Astrocyte (in vitro differentiated cells and primary cell): ENCODE measurements at regions not wholly inside any gene's neighbourhood (a gene's known extent, or its start where the extent isn't known, plus 50 kb on each side); places are given as distances from the start of the nearest gene placed in this dataset.
A peak's percentile ranks its signal among the peaks of the same experiment; 100 is the strongest.

ENCODE experiments used
- DNase-seq: peaks from one replicate; pipeline ENCODE4 v3.0.0-alpha.2; 2010; ENCODE audit warnings: low read depth
- FAIRE-seq: peaks from 2 replicates; lab custom pipeline; 2011; peaks lifted over from hg19 to GRCh38; lab: Jason Lieb, UNC
- H2AFZ ChIP-seq: 2 replicates; pipeline ENCODE4 v1.6.0; 2012; ENCODE audit warnings: low read depth, low read length, inconsistent platforms
- H3K27ac ChIP-seq: 2 replicates; pipeline ENCODE4 v1.5.1; 2011; ENCODE audit warnings: low read depth, low read length, inconsistent platforms
- H3K27me3 ChIP-seq: 2 replicates; pipeline ENCODE4 v1.6.0; 2011; ENCODE audit warnings: low read length, inconsistent platforms; ENCODE audit not compliant: insufficient read depth
- H3K36me3 ChIP-seq: 2 replicates; pipeline ENCODE4 v1.5.1; 2011; ENCODE audit warnings: low read length, inconsistent platforms; ENCODE audit not compliant: insufficient read depth
- H3K4me1 ChIP-seq: 2 replicates; pipeline ENCODE4 v1.5.1; 2011; ENCODE audit warnings: low read length, inconsistent platforms; ENCODE audit not compliant: insufficient read depth
- H3K4me2 ChIP-seq: 2 replicates; pipeline ENCODE4 v1.6.0; 2012; ENCODE audit warnings: low read length, inconsistent platforms
- H3K4me3 ChIP-seq: 2 replicates; pipeline ENCODE4 v1.5.1; 2011; ENCODE audit warnings: low read depth, mild to moderate bottlenecking, low read length, inconsistent platforms; ENCODE audit not compliant: insufficient read depth
- H3K79me2 ChIP-seq: 2 replicates; pipeline ENCODE4 v1.6.0; 2012; ENCODE audit warnings: mild to moderate bottlenecking, low read length, inconsistent platforms; ENCODE audit not compliant: insufficient read depth
- H3K9ac ChIP-seq: 2 replicates; pipeline ENCODE4 v1.6.0; 2012; ENCODE audit warnings: mild to moderate bottlenecking, low read length, inconsistent platforms
- H3K9me3 ChIP-seq: 2 replicates; pipeline ENCODE4 v1.5.1; 2012; ENCODE audit warnings: low read depth, mild to moderate bottlenecking, low read length, inconsistent platforms; ENCODE audit not compliant: insufficient read depth
- H4K20me1 ChIP-seq: 2 replicates; pipeline ENCODE4 v1.6.0; 2012; ENCODE audit warnings: low read length, inconsistent platforms; ENCODE audit not compliant: insufficient read depth
- H3K27ac Mint-ChIP-seq: one replicate; pipeline ENCODE4 v1.8.0; 2021; ENCODE audit warnings: mild to moderate bottlenecking, mixed read lengths; ENCODE audit not compliant: unreplicated experiment
- H3K27me3 Mint-ChIP-seq: one replicate; pipeline ENCODE4 v1.8.0; 2021; ENCODE audit warnings: low read depth, mixed read lengths; ENCODE audit not compliant: unreplicated experiment
- H3K36me3 Mint-ChIP-seq: one replicate; pipeline ENCODE4 v1.8.0; 2021; ENCODE audit warnings: low read depth, mixed read lengths; ENCODE audit not compliant: unreplicated experiment
- H3K4me1 Mint-ChIP-seq: one replicate; pipeline ENCODE4 v1.8.0; 2021; ENCODE audit warnings: low read depth, mixed read lengths; ENCODE audit not compliant: unreplicated experiment
- H3K4me3 Mint-ChIP-seq: one replicate; pipeline ENCODE4 v1.8.0; 2021; ENCODE audit warnings: mild to moderate bottlenecking, moderate library complexity, mixed read lengths; ENCODE audit not compliant: unreplicated experiment
- H3K9me3 Mint-ChIP-seq: one replicate; pipeline ENCODE4 v1.8.0; 2021; ENCODE audit warnings: mild to moderate bottlenecking, mixed read lengths; ENCODE audit not compliant: unreplicated experiment
- EZH2 ChIP-seq: IDR thresholded peaks from 2 replicates; pipeline ENCODE4 v1.6.1; 2012; ENCODE audit warnings: mild to moderate bottlenecking, low read length, inconsistent platforms; ENCODE audit not compliant: insufficient read depth
- TF ChIP-seq, protein P1 (sequence below): IDR thresholded peaks from 2 replicates; pipeline ENCODE4 v1.5.1; 2011; ENCODE audit warnings: low read depth, mild to moderate bottlenecking, inconsistent platforms, low read length, moderate library complexity; ENCODE audit not compliant: insufficient read depth

DNA sequence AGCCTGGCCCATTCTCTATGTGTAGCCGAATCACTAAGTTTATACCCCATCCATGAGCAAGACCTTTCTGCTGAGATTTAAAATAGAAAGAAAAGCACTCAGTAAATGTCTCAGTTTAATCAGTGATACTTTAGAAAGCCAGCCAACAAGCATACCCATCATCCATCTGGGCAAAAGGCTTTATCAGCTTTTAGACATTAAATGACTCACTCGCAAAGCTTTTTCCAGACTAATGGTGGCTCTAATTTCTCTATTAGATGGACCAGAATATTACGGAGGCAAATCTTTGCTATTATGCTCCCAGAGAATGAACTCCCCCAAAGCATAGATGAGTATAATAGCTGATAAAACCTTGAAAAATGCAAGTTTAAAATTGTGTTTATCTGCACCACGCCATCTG is 727.8 kb downstream of the GBE1 start:
- no peaks in the 10 kb centered on the region for H3K79me2 ChIP-seq
- H3K9ac ChIP-seq, result no peak overlapping the region
- no peaks in the 10 kb centered on the region for H3K9me3 ChIP-seq
- no peaks in the 10 kb centered on the region for H3K27me3 ChIP-seq
- FAIRE-seq (no peak), DNase-seq (peak; percentile 1)
- no peak overlapping the region for H3K27ac Mint-ChIP-seq
- H3K4me2 ChIP-seq, result no peak overlapping the region
- H4K20me1 ChIP-seq, result no peaks in the 10 kb centered on the region
- no peaks in the 10 kb centered on the region for H3K27me3 Mint-ChIP-seq
- no peak overlapping the region for H3K27ac ChIP-seq
- H3K36me3 Mint-ChIP-seq, result no peaks in the 10 kb centered on the region
- no peak overlapping the region for H2AFZ ChIP-seq
- no peak overlapping the region for H3K4me3 ChIP-seq
- H3K9me3 Mint-ChIP-seq, result no peaks in the 10 kb centered on the region
- H3K4me3 Mint-ChIP-seq, result no peak overlapping the region
- no peaks in the 10 kb centered on the region for H3K36me3 ChIP-seq
- TF ChIP-seq EZH2, result no peak
- H3K4me1 Mint-ChIP-seq, result no peaks in the 10 kb centered on the region
- H3K4me1 ChIP-seq, result no peaks in the 10 kb centered on the region

DNA sequence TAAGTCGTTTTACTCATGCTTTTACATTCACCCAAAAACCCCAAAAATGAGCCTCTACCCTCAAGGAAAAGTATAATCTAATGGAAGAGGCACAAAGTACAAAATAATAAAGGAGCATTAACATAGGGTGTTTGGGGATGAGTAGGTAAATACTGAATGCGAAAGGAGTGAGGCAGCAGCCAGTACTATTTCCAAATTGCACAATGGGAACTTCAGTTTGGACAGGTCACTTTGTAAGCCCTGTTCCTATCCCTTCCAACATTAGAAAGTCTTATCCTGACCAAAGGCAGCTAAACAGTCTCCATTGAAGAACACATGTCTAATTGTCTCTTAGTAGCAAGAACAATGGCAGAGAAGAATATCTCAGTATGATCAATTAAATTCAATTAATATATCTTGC is 728.3 kb downstream of the GBE1 start:
- Histone ChIP-seq H3K79me2 (no peaks in the 10 kb centered on the region), H4K20me1 (no peaks in the 10 kb centered on the region), H3K4me3 (no peak overlapping the region), H3K27ac (no peak overlapping the region), H2AFZ (no peak overlapping the region), H3K9ac (no peak overlapping the region), H3K36me3 (no peaks in the 10 kb centered on the region), H3K9me3 (no peaks in the 10 kb centered on the region), H3K4me2 (no peak overlapping the region), H3K27me3 (no peaks in the 10 kb centered on the region), H3K4me1 (no peaks in the 10 kb centered on the region)
- H3K27ac Mint-ChIP-seq, result no peak overlapping the region
- no peak for FAIRE-seq
- DNase-seq, result no peak
- H3K4me3 Mint-ChIP-seq, result no peak overlapping the region
- no peaks in the 10 kb centered on the region for H3K27me3 Mint-ChIP-seq
- no peak for TF ChIP-seq EZH2
- TF ChIP-seq, protein P1, sequence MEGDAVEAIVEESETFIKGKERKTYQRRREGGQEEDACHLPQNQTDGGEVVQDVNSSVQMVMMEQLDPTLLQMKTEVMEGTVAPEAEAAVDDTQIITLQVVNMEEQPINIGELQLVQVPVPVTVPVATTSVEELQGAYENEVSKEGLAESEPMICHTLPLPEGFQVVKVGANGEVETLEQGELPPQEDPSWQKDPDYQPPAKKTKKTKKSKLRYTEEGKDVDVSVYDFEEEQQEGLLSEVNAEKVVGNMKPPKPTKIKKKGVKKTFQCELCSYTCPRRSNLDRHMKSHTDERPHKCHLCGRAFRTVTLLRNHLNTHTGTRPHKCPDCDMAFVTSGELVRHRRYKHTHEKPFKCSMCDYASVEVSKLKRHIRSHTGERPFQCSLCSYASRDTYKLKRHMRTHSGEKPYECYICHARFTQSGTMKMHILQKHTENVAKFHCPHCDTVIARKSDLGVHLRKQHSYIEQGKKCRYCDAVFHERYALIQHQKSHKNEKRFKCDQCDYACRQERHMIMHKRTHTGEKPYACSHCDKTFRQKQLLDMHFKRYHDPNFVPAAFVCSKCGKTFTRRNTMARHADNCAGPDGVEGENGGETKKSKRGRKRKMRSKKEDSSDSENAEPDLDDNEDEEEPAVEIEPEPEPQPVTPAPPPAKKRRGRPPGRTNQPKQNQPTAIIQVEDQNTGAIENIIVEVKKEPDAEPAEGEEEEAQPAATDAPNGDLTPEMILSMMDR, result no peak
- H3K36me3 Mint-ChIP-seq, result no peaks in the 10 kb centered on the region
- H3K4me1 Mint-ChIP-seq, result no peaks in the 10 kb centered on the region
- no peaks in the 10 kb centered on the region for H3K9me3 Mint-ChIP-seq

DNA sequence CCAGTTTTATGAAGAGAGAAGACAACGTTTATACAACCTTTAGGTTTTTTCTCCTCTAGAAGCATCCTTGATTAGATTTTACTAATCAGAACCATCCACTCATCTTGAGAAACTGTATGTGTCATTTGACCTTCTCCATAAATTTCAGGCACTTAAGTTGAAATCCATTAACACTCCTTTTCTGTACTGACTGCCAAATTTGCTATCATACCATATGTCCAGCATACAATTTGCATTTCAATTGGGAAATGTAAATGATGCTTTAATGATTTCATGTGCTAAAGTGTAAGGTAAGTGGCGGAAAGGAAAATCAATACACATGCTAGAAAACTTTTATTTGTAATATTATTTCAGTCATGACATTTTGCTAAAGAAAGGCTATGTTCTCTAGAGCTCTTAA is 731.6 kb downstream of the GBE1 start:
- no peak overlapping the region for H3K27ac Mint-ChIP-seq

More for the DNA sequence above, 731.6 kb downstream of the GBE1 start:
- FAIRE-seq, result no peak
- H3K27ac ChIP-seq, result no peak overlapping the region
- H3K4me3 Mint-ChIP-seq, result no peak overlapping the region
- no peaks in the 10 kb centered on the region for H3K4me1 ChIP-seq
- H3K9ac ChIP-seq, result no peak overlapping the region
- H3K4me2 ChIP-seq, result no peak overlapping the region
- H3K27me3 Mint-ChIP-seq, result no peaks in the 10 kb centered on the region
- no peaks in the 10 kb centered on the region for H3K9me3 ChIP-seq
- H3K4me1 Mint-ChIP-seq, result no peaks in the 10 kb centered on the region
- H4K20me1 ChIP-seq, result no peaks in the 10 kb centered on the region
- no peak for TF ChIP-seq EZH2
- TF ChIP-seq, protein P1, result no peak
- no peak for DNase-seq
- H3K36me3 Mint-ChIP-seq, result no peaks in the 10 kb centered on the region
- no peaks in the 10 kb centered on the region for H3K36me3 ChIP-seq
- no peaks in the 10 kb centered on the region for H3K27me3 ChIP-seq
- H3K4me3 ChIP-seq, result no peak overlapping the region
- no peaks in the 10 kb centered on the region for H3K9me3 Mint-ChIP-seq
- H3K79me2 ChIP-seq, result no peaks in the 10 kb centered on the region
- H2AFZ ChIP-seq, result no peak overlapping the region
